ENCODE measurements at regions not wholly inside any gene's neighbourhood (a gene's known extent, or its start where the extent isn't known, plus 50 kb on each side); places are given as distances from the start of the nearest gene placed in this dataset.

GRCh38 chr15:37536967-37537605 is 397.4 kb upstream of the TMCO5A start:
- no peak for TF ChIP-seq FOXA1 (IDR thresholded peaks at IDR 0.05)
- TF ChIP-seq, protein P1, sequence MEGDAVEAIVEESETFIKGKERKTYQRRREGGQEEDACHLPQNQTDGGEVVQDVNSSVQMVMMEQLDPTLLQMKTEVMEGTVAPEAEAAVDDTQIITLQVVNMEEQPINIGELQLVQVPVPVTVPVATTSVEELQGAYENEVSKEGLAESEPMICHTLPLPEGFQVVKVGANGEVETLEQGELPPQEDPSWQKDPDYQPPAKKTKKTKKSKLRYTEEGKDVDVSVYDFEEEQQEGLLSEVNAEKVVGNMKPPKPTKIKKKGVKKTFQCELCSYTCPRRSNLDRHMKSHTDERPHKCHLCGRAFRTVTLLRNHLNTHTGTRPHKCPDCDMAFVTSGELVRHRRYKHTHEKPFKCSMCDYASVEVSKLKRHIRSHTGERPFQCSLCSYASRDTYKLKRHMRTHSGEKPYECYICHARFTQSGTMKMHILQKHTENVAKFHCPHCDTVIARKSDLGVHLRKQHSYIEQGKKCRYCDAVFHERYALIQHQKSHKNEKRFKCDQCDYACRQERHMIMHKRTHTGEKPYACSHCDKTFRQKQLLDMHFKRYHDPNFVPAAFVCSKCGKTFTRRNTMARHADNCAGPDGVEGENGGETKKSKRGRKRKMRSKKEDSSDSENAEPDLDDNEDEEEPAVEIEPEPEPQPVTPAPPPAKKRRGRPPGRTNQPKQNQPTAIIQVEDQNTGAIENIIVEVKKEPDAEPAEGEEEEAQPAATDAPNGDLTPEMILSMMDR (IDR thresholded peaks at IDR 0.05; ENCODE audit: low read depth, low read length, missing input control) = no peak
- TF ChIP-seq REST (IDR thresholded peaks at IDR 0.05) = no peak

Measured in liver (tissue), 2 donors.